Keratinocyte (primary cell): ENCODE measurements at regions not wholly inside any gene's neighbourhood (a gene's known extent, or its start where the extent isn't known, plus 50 kb on each side); places are given as distances from the start of the nearest gene placed in this dataset.
A peak's percentile ranks its signal among the peaks of the same experiment; 100 is the strongest.

ENCODE experiments used
- DNase-seq: peaks from one replicate; pipeline ENCODE4 v3.0.0-alpha.2; 2011; ENCODE audit warnings: low read depth, missing footprints, low spot score
- FAIRE-seq: peaks from 2 replicates; lab custom pipeline; 2011; peaks lifted over from hg19 to GRCh38; lab: Jason Lieb, UNC
- H2AFZ ChIP-seq: 2 replicates; pipeline ENCODE4 v1.6.0; 2012; ENCODE audit warnings: low read length, control low read depth, inconsistent platforms; ENCODE audit not compliant: control insufficient read depth
- H3K27ac ChIP-seq: 2 replicates; pipeline ENCODE4 v1.5.1; 2011; ENCODE audit warnings: low read length; ENCODE audit not compliant: control insufficient read depth, insufficient read depth
- H3K27me3 ChIP-seq: 3 replicates; pipeline ENCODE4 v1.6.0; 2011; ENCODE audit warnings: low read length; ENCODE audit not compliant: control insufficient read depth, insufficient read depth; ENCODE audit errors: extremely low read depth
- H3K36me3 ChIP-seq, 2 experiments: 2 replicates in 1 of 2; 3 replicates in 1 of 2; pipeline ENCODE4 v1.5.1; 2011; ENCODE audit warnings: low read length in 2 of 2, mild to moderate bottlenecking in 1 of 2; ENCODE audit not compliant: control insufficient read depth in 2 of 2, insufficient read depth in 2 of 2; ENCODE audit errors: extremely low read depth in 1 of 2
- H3K4me1 ChIP-seq: 3 replicates; pipeline ENCODE4 v1.5.1; 2011; ENCODE audit warnings: low read length; ENCODE audit not compliant: control insufficient read depth, insufficient read depth; ENCODE audit errors: extremely low read depth
- H3K4me2 ChIP-seq: 3 replicates; pipeline ENCODE4 v1.6.0; 2011; ENCODE audit warnings: low read depth, low read length; ENCODE audit not compliant: control insufficient read depth, insufficient read depth; ENCODE audit errors: extremely low read depth
- H3K4me3 ChIP-seq, 3 experiments: fragments of 200-600 bp in 1 of 3; sonication (generic) in 1 of 3; 2 replicates in 2 of 3; 3 replicates in 1 of 3; pipeline ENCODE4 v1.5.1; 2011 to 2016; ENCODE audit warnings: low read length in 3 of 3, mild to moderate bottlenecking in 3 of 3, control low read depth in 2 of 3, inconsistent platforms in 1 of 3, low read depth in 1 of 3, mixed read lengths in 1 of 3, mixed run types in 1 of 3, moderate library complexity in 1 of 3; ENCODE audit not compliant: control insufficient read depth in 2 of 3, insufficient read depth in 2 of 3; ENCODE audit errors: extremely low read depth in 1 of 3
- H3K79me2 ChIP-seq: 2 replicates; pipeline ENCODE4 v1.6.0; 2012; ENCODE audit warnings: low read length; ENCODE audit not compliant: control insufficient read depth, insufficient read depth
- H3K9ac ChIP-seq: 3 replicates; pipeline ENCODE4 v1.6.0; 2011; ENCODE audit warnings: low read length; ENCODE audit not compliant: control insufficient read depth, insufficient read depth; ENCODE audit errors: extremely low read depth
- H3K9me1 ChIP-seq: 3 replicates; pipeline ENCODE4 v1.6.0; 2011; ENCODE audit warnings: low read length; ENCODE audit not compliant: control insufficient read depth, insufficient read depth; ENCODE audit errors: extremely low read depth
- H3K9me3 ChIP-seq: 2 replicates; pipeline ENCODE4 v1.5.1; 2012; ENCODE audit warnings: low read depth, low read length; ENCODE audit not compliant: control insufficient read depth
- H4K20me1 ChIP-seq: 3 replicates; pipeline ENCODE4 v1.6.0; 2011; ENCODE audit warnings: low read length; ENCODE audit not compliant: control insufficient read depth, insufficient read depth; ENCODE audit errors: extremely low read depth
- EZH2 ChIP-seq: IDR thresholded peaks from one replicate; pipeline ENCODE4 v1.6.1; 2012; ENCODE audit warnings: inconsistent platforms, mild to moderate bottlenecking, low read length, moderate library complexity
- dilution Hi-C: fragments of 300-500 bp; cut with MboI; formaldehyde crosslinking; loops from one replicate; pipeline ENCODE4 v1.7.0; 2020; ENCODE audit warnings: low sequenced_read_pairs; ENCODE audit not compliant: extremely low pct_ligation_motif_present
- TF ChIP-seq, protein P1 (sequence below), 3 experiments: IDR thresholded peaks in 1 of 3; conservative IDR thresholded peaks in 1 of 3; optimal IDR thresholded peaks in 1 of 3; 2 replicates in 2 of 3; 3 replicates in 1 of 3; pipeline versions ENCODE3 to v1.5.1; 2011; ENCODE audit warnings: low read length in 3 of 3, mild to moderate bottlenecking in 3 of 3, moderate library complexity in 2 of 3, control low read depth in 1 of 3, inconsistent platforms in 1 of 3; ENCODE audit not compliant: insufficient read depth in 2 of 3; ENCODE audit errors: extremely low read depth in 1 of 3

DNA sequence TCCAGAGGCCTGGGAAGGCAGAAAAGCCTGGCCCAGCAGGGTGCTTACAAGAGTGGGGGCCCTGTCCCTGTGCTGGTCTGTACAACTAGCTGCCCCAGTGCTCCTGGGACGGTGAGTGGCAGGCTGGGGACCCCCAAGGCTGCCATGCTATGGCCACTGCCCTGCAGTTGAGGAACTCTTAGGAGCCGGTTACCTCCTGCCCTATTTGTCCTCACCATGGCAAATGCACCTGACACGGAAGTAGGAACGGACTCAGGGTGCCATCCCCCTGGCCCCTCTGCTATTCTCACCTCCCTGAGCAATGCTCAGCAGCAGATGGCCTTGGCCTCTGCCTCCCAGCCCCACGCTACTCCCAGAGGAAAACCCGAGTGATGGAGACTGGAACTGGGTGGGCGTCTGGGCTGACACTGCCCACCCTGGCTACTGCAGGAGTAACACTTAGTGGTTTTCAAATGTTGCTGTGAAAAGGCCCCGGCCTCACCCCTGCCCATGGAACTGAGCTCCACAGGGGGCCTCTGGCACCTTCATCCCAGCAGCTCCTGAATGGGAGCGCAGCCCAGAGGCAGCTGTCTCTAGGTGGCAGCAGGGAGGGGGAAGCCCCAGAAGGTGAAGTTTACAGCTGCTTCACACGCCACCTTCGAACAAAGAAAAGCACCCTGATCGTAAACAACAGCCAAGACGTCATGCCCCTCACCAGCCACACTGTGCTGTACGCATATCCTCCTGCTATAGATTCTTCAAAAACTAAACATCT is 105.3 kb downstream of the CTTN start:
- Histone ChIP-seq H3K4me1 (no peaks in the 10 kb centered on the region), H3K4me2 (no peak overlapping the region), H3K9me3 (no peaks in the 10 kb centered on the region), H3K27ac (no peak overlapping the region), H4K20me1 (no peaks in the 10 kb centered on the region), H2AFZ (no peak overlapping the region), H3K9me1 (no peaks in the 10 kb centered on the region), H3K9ac (no peak overlapping the region), H3K36me3 (no peaks in the 10 kb centered on the region), H3K79me2 (no peaks in the 10 kb centered on the region), H3K4me3 (no peak overlapping the region), H3K27me3 (no peaks in the 10 kb centered on the region)
- DNase-seq, result no peak
- FAIRE-seq, result no peak
- dilution Hi-C loops, result no loop called here
- TF ChIP-seq, protein P1, sequence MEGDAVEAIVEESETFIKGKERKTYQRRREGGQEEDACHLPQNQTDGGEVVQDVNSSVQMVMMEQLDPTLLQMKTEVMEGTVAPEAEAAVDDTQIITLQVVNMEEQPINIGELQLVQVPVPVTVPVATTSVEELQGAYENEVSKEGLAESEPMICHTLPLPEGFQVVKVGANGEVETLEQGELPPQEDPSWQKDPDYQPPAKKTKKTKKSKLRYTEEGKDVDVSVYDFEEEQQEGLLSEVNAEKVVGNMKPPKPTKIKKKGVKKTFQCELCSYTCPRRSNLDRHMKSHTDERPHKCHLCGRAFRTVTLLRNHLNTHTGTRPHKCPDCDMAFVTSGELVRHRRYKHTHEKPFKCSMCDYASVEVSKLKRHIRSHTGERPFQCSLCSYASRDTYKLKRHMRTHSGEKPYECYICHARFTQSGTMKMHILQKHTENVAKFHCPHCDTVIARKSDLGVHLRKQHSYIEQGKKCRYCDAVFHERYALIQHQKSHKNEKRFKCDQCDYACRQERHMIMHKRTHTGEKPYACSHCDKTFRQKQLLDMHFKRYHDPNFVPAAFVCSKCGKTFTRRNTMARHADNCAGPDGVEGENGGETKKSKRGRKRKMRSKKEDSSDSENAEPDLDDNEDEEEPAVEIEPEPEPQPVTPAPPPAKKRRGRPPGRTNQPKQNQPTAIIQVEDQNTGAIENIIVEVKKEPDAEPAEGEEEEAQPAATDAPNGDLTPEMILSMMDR (optimal IDR thresholded peaks at IDR 0.05 in 1 of 3, IDR thresholded peaks at IDR 0.05 in 1 of 3, conservative IDR thresholded peaks at IDR 0.05 in 1 of 3; ENCODE audit: extremely low read depth in 1 of 3, insufficient read depth in 2 of 3, low read length in 3 of 3), result peak in 2 of 3 experiments; percentile 35 to 38
- TF ChIP-seq EZH2, result no peak

GRCh38 chr11:70504246-70505020 is 106.1 kb downstream of the CTTN start:
- Histone ChIP-seq H3K9me1 (no peaks in the 10 kb centered on the region), H2AFZ (no peak overlapping the region), H3K9me3 (no peaks in the 10 kb centered on the region), H4K20me1 (no peaks in the 10 kb centered on the region), H3K27me3 (no peaks in the 10 kb centered on the region), H3K79me2 (no peaks in the 10 kb centered on the region), H3K27ac (no peak overlapping the region), H3K4me1 (no peaks in the 10 kb centered on the region), H3K4me3 (no peak overlapping the region), H3K9ac (no peak overlapping the region), H3K4me2 (no peak overlapping the region), H3K36me3 (no peaks in the 10 kb centered on the region)
- no peak for TF ChIP-seq EZH2
- TF ChIP-seq, protein P1 (optimal IDR thresholded peaks at IDR 0.05 in 1 of 3, IDR thresholded peaks at IDR 0.05 in 1 of 3, conservative IDR thresholded peaks at IDR 0.05 in 1 of 3; ENCODE audit: extremely low read depth in 1 of 3, insufficient read depth in 2 of 3, low read length in 3 of 3), result no peak
- dilution Hi-C loops, result no loop called here
- FAIRE-seq, result no peak
- no peak for DNase-seq
